GM18526 (cell line): ENCODE measurements at regions not wholly inside any gene's neighbourhood (a gene's known extent, or its start where the extent isn't known, plus 50 kb on each side); places are given as distances from the start of the nearest gene placed in this dataset.

ENCODE experiments used
- POLR2A ChIP-seq: IDR thresholded peaks from 3 replicates; pipeline ENCODE4 v1.6.1; 2011; ENCODE audit not compliant: insufficient read length; ENCODE audit errors: extremely low read depth

DNA sequence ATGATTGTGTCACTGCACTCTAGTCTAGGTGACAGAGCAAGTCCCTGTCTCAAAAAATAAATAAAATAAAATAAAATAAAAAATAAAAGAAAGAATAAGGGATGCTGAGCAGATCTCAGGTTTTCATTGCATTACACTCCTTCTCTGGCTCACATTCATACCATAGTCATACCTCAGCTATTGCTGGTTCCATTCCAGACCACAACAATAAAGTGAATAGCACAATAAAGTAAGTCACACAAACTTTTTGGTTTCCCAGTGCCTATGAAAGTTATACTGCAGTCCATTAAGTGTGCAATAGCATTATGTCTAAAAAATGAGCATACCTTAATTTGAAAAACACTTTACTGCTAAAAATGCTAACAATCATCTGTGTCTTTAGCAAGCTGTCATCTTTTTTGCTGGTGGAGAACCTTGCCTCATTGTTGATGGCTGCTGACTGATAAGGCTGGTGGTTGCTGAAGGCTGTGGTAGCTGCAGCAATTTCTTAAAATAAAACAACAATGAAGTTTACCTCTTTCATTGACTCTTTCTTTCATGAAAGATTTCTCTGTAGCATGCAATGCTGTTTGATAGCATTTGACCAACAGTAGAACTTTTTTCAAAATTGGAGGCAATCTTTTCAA, 415.7 kb downstream of the ZNF608 start:
- TF ChIP-seq POLR2A, result no peak

DNA sequence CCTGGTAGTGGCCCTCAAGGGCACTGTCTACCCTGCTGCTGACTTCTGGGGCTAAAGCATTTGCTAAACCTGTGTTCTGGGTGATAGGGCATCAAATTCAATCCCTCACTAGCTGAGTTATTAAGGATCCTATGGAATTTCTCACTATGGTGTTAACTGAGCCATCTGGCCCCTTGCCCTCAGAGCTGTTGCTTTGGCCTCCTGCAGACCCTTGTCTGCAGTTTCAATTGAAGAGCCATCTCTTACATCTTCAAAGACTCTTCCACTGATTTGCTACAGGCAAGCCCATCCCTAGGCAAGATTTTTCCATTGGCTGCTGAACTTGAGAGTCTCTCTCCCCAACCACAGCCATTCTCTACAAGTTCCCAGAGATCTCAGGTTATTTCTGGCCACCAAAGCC, 418.2 kb downstream of the ZNF608 start:
- TF ChIP-seq POLR2A, result no peak

DNA sequence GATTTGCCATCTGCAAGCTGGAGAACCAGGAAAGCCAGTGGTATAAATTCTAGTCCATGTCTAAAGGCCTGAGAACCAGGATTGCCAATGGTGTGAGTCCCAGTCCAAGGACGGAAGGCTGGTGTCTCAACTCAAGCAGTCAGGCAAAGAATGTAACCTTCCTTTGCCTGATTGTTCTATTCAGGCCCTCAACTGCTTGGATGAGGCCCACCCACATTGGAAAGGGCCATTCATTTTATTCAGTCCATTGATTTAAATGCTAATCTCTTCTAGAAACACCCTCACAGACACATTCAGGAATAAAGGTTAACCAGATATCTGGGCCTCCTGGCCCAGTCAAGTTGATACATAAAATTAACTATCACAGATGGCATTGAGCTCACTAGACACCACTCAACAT, 427.8 kb downstream of the ZNF608 start:
- no peak for TF ChIP-seq POLR2A

DNA sequence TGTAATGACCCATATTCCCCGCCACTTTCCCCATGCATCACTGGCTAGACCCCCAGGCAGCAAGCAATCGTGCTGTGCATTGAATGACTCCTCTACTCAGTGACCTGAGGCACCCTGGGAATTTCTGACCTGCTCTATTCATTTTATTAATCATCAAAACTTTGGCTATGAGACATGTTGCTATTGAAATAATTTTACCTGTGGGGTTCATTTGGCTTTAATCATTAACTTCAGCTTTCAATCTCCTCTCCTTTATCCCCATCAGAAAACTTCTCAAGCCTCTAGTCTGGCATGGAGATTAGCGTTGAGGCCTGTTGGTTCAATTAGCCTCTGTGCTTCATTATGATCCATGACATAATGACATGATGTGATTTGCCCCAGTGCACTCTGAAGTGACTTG, 429.0 kb downstream of the ZNF608 start:
- no peak for TF ChIP-seq POLR2A

DNA sequence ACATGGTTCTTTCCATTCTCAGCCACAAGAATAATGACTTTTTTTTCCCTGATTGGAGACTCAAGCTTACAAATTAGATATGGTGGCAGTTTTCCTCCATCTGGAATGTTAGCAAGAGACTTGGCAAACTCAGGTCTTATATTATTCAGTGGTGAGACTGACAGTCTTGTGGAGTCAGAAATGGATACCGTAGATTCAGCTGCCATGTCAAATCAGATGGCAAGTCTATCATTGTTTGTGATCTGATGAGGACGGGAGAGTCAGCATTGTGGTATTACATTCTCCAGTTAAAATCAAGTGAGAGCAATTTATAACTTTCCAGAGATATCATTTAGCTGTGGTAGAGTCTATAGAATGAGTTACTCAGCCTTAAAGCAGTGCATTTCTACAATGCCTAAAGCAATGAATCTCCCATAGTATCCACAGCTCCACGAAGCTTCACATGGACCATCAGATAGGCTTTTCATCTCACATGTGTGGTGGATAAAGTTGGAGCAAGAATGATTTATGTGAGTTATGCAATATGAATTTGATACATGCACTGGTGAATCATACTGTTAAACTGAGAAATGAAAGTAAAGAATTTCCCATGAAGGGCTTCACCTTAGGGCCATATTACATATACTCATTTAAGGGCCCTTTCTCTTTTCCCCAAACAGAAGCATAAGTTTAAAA, 430.6 kb downstream of the ZNF608 start:
- TF ChIP-seq POLR2A, result no peak

DNA sequence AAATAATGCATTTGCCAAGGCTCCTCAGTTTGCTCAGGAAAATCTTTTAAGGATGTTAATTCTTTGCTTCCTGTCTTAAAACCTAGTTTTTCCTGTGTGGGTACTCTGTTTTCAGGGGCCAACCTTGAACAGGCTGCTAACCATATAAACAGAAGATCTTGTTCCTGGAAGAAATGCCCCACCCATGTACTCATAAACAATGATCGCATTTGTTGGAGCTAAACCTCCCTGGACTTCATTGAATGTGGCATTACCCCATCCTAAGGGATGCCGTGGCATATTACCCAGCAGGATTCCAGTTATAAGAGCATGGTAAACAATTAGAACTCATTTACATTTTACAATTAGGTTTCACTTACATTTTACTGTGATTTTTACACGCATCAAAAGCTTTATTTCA, 436.0 kb downstream of the ZNF608 start:
- TF ChIP-seq POLR2A, result no peak

DNA sequence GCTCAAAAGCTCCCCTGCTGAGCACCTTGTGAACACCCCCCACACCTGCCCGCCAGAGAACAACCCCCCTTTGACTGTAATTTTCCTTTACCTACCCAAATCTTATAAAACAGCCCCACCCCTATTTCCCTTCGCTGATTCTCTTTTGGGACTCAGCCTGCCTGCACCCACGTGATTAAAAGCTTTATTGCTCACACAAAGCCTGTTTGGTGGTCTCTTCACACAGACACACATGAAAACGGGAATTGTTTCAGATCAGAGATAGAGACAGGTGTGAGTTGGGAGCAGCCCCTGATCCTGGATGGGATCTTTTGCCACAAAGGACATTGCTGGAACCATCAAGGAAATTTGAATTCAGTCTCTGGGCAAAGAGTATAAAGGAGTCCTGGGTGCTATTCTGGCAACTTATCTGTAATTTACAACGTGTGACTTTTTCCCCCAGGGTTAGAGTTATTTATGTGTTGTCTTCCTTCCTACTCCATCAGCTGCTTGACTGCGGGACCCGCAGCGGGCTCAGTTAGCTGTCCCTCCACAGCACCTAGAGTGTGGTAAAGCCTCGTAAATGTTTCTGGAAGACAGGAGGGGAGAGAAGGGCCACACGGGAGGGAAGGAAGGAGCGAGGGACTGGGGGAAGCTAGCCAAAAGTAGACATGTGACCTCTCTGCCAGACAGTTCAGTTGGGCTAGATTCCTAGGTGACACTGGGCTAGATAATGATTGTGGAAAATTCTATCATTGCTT, 437.0 kb downstream of the ZNF608 start:
- no peak for TF ChIP-seq POLR2A

DNA sequence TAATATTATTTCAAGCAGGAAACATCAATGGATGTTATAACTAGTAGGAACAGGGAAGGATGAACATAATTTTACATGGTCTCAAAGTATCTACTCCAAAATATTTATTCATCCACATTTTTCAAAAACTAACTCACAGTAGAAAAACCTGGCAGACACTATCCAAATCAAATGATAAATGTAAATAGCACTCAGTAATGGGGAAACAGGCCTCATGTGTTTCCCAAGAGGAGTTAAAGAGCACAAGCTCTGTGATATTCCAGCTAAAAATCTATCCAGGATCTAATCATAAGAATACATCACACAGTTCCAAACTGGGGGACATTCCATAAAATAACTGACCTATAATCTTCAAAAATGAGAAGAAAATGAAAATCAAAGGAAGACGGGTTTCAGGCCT, 443.1 kb downstream of the ZNF608 start:
- no peak for TF ChIP-seq POLR2A

DNA sequence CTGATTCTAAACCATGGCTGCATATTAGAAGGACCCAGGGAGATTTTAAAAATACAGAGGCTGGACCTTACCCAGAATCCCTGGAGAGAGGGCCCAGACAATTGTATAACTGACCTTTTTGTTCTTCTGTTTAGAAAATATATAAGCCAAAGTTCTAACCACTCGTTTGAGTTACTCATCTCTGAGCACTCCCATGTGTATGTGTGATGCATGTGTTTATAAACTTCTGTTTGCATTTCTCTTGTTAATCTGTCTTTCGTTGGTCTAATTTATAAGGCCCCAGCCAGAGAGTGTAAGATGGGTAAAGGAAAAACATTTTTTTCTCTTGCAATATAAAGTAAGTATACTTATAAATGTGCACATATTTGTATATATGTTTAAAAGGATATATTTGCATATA, 443.9 kb downstream of the ZNF608 start:
- no peak for TF ChIP-seq POLR2A

DNA sequence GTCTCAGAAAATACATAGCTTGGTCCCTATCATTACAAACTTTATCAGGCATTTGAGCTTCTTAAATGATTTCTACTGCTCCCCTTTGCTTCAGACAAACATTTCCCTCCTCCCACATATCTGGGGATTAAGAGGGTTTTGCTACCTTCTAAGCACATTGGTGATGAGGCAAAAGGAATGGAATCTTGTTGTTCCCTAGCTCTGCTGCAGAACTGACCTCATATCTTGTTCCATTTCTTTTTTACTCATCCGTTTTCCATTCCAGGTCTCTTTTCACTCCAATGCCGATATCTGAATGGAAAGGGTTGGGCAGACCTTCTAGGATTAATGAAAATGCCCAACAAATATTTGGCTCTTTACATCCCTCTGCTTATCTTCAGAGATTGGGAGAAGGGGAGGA, 444.6 kb downstream of the ZNF608 start:
- no peak for TF ChIP-seq POLR2A

DNA sequence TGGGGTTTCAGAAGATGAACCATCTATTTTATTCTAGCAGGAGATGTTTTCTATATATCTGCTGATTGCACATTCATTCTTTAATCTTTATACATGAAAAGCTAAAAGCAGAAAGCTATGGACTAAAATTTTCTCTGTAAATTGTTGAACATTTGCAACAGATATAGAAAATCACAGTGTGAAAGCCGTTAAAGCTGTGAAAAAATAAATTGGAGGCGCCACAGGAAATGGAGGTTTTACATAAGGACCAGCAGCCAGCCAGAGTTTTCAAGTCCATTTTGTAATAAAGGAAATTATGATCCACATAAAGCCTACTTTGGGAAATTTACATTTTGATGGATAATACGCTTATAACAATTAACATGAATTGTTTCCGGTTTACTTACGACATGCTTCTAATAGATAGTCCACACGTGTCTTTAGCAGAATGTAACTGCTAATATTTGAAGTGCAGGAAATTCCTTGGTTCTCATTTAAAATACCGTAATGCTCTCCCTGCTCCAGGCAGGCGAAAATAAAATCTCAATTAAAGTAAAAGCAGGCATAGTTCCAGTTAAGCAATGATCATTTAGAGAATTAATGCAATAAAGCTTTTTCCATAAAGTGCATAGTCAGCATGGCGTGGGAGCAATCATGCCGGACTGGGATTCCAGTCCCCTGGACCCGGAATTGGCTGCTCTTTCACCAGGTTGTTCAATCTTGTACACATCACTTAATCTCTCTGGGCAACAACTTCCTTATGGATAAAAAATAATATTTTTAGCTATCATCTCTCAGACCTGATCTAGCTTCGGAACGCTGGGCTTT, 445.4 kb downstream of the ZNF608 start:
- no peak for TF ChIP-seq POLR2A

DNA sequence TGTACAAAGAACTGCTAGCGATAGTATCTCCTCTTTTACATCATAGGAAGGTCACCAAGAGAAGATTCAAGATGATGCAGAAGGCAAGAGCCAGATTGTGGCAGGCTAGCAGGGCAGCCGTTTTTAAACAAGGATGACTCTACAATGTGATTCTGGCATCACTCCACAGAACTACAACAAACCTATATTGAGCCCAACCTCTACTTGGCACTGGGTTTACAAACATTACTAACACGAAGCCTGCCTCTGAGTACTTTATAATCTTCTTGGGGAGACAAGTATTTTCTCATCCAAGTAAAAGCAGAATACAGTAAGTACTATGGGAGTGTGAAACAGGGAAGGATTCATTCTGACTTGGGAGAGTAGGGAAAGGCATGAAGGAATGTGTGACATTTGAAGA, 448.6 kb downstream of the ZNF608 start:
- no peak for TF ChIP-seq POLR2A

DNA sequence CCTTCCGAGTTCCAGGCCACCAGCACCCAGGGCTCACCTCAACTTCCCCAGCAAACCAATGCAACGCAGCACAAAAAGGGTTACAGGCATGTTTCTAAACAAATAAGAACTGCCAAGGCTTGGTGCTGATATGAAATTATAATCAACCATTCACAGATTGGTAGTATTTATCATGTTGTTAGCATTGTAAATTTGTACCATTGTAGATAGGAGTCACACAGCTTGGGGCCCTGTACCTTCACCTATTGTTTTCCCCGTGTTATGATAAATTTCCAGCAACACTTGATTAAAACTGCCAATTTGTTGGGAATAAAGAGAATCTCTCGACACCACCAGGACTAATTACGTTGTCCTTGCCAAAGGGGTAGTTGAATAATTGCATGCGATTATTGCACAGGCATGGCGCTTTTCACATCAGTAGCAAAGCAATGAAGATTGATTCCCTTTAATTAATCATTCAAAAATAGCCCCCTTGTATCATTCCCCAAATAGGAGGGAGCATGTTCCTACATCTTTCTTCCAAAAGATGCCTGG, 454.1 kb downstream of the ZNF608 start:
- TF ChIP-seq POLR2A, result no peak

DNA sequence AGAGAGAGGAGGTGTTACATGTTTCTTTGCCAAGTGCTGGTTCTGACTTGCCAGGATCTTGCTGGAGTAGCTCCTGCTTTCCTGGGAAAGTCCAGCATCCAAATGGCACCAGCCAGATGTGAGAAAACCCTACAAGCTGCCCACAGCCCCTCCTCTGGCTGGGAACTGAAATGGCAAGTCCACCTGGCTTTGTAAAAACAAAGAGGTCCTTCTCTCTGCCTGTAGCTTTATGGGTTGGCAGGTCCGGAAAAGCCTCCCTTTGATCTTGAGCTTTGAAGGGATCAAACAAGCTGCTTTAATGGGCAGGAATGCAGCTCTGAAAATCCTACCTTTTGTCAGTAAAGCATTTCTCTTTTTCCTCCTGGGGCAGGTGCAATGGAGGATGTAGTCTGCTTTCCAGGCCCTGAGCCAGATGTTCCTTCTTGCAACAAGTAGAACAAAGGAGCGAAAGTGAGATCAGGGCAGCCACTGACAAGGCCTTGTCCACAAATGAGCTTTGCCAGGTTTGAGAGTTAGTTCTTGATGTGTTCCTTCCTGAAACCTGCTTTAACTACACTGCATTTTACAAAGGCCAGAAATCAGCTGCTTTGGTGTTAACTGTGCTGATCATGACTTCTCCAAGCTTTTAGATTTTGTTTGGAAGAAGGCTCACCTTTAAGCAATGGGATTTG, 456.7 kb downstream of the ZNF608 start:
- no peak for TF ChIP-seq POLR2A

DNA sequence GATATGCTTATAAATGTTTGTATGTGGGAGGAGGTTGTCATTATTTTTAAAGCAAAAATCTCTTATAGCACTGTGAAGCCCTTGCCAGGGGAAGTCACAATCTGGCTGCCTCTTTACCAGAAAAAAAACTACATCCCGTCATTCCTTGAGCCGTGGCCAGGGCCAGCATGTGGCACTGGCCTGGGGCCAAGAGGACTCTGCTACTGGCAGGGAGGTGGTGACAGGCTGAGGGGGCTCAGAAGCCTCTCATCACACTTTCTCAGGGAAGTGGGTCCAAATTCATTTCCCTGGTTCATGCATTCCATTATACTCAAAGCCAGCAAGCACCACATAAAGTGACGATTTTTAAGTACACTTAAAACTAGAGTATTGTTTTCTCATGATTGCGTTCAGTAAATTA, 457.3 kb downstream of the ZNF608 start:
- no peak for TF ChIP-seq POLR2A
